Ishikawa (cell line): ENCODE measurements at regions not wholly inside any gene's neighbourhood (a gene's known extent, or its start where the extent isn't known, plus 50 kb on each side); places are given as distances from the start of the nearest gene placed in this dataset.

Experiments used
- CEBPB ChIP-seq: IDR thresholded peaks from 2 replicates; pipeline ENCODE4 v1.6.1; 2012
- CREB1 ChIP-seq: IDR thresholded peaks from 2 replicates; pipeline ENCODE4 v1.6.1; 2012; ENCODE audit warnings: low read depth
- EGR1 ChIP-seq: IDR thresholded peaks from 2 replicates; pipeline ENCODE4 v1.6.1; 2012
- EP300 ChIP-seq: IDR thresholded peaks from 2 replicates; pipeline ENCODE4 v1.6.1; 2012; ENCODE audit warnings: borderline replicate concordance
- FOXM1 ChIP-seq: IDR thresholded peaks from 2 replicates; pipeline ENCODE4 v1.6.1; 2012; ENCODE audit warnings: low read depth, borderline replicate concordance
- MAX ChIP-seq: IDR thresholded peaks from 2 replicates; pipeline ENCODE4 v1.6.1; 2012
- NFIC ChIP-seq: IDR thresholded peaks from 2 replicates; pipeline ENCODE4 v1.6.1; 2012
- RAD21 ChIP-seq: IDR thresholded peaks from 2 replicates; pipeline ENCODE4 v1.6.1; 2012; ENCODE audit warnings: low read depth
- TCF12 ChIP-seq: IDR thresholded peaks from 2 replicates; pipeline ENCODE4 v1.6.1; 2012; ENCODE audit warnings: low read depth
- USF1 ChIP-seq: IDR thresholded peaks from 2 replicates; pipeline ENCODE4 v1.6.1; 2012
- YY1 ChIP-seq: IDR thresholded peaks from 2 replicates; pipeline ENCODE4 v1.6.1; 2012; ENCODE audit warnings: low read depth

GRCh38 chr1:239886266-239886665, 205.4 kb upstream of the FMN2 start:
- TF ChIP-seq CEBPB (no peak), EP300 (no peak), YY1 (no peak), MAX (no peak), RAD21 (no peak), FOXM1 (no peak), EGR1 (no peak), NFIC (no peak), USF1 (no peak), TCF12 (no peak), CREB1 (no peak)
